Neural progenitor cell (in vitro differentiated cells): ENCODE measurements at regions not wholly inside any gene's neighbourhood (a gene's known extent, or its start where the extent isn't known, plus 50 kb on each side); places are given as distances from the start of the nearest gene placed in this dataset.

ENCODE experiments used
- CTCF ChIP-seq: fragments of 200-600 bp; sonication (generic); IDR thresholded peaks from 2 replicates; pipeline ENCODE4 v1.5.1; 2017; ENCODE audit warnings: antibody characterized with exemption, mild to moderate bottlenecking
- EZH2phosphoT487 ChIP-seq: fragments of 200-600 bp; sonication (generic); IDR thresholded peaks from 2 replicates; pipeline ENCODE4 v1.6.1; 2017; ENCODE audit warnings: antibody characterized with exemption

- TF ChIP-seq CTCF = no peak
- TF ChIP-seq EZH2phosphoT487 = no peak
Observed at GRCh38 chr6:3571836-3572235, 115.0 kb upstream of the SLC22A23 start.
